ENCODE measurements at regions not wholly inside any gene's neighbourhood (a gene's known extent, or its start where the extent isn't known, plus 50 kb on each side); places are given as distances from the start of the nearest gene placed in this dataset.

DNA sequence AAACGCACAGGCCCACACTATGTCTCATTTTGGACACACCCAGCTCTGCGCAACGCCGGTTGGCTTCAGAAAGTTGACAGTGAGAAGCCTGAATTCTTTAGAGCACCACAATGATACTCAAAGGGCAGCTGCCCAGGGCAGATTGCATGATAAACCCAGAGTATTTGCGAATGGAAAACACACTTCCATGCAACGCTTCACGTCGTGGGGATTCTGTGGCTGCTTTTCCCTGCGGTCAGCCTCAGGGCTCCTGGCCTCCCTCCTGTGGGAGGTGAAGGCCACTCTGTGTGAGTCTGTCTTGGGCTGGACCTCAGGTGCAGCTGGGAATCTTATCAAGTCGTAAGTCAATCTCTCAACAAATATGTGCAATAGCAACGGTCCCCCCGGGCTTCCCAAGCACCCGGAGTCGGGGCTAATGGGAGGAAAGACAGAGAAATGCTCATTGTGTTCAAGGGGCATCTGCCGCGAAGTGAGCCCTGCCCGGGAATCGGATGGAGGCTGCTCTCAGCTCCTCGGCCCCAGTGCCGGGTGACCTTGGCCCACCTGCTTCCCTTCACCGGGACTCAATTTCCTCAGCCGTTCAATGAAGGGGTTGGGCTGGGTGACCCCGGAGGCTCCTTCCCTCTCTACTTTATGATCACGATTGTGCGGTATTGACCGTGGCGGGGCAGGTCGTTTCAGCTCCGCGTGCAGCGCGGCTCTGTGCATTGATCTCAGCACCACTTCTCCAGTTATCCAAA, 623.6 kb downstream of the BRD1 start:
- no peak overlapping the region for H3K4me3 ChIP-seq
- H3K36me3 ChIP-seq = no peaks in the 10 kb centered on the region
- intact Hi-C loops (cut with DNase I) = no loop called here
- no peak for ATAC-seq
- no peak overlapping the region for H3K27ac ChIP-seq
- no peaks in the 10 kb centered on the region for H3K9me3 ChIP-seq
- no peaks in the 10 kb centered on the region for H3K4me1 ChIP-seq
- DNase-seq = peak in 2 of 5 donors; percentile 3 to 13
- H3K27me3 ChIP-seq = peaks cover 0 to 21% (median 0%) of the 10 kb centered on the region in 9 donors
- 77 to 84% (median 83%) methylated on average over 31 to 32 of the region's 32 CpGs for WGBS, 4 donors
- no peak for TF ChIP-seq POLR2A (IDR thresholded peaks at IDR 0.05)
- TF ChIP-seq, protein P1, sequence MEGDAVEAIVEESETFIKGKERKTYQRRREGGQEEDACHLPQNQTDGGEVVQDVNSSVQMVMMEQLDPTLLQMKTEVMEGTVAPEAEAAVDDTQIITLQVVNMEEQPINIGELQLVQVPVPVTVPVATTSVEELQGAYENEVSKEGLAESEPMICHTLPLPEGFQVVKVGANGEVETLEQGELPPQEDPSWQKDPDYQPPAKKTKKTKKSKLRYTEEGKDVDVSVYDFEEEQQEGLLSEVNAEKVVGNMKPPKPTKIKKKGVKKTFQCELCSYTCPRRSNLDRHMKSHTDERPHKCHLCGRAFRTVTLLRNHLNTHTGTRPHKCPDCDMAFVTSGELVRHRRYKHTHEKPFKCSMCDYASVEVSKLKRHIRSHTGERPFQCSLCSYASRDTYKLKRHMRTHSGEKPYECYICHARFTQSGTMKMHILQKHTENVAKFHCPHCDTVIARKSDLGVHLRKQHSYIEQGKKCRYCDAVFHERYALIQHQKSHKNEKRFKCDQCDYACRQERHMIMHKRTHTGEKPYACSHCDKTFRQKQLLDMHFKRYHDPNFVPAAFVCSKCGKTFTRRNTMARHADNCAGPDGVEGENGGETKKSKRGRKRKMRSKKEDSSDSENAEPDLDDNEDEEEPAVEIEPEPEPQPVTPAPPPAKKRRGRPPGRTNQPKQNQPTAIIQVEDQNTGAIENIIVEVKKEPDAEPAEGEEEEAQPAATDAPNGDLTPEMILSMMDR (IDR thresholded peaks at IDR 0.05) = no peak

GRCh38 chr22:49203091-49203858, 624.4 kb downstream of the BRD1 start:
- 64 to 70% (median 66%) methylated on average over 37 to 38 of the region's 38 CpGs for WGBS, 4 donors
- intact Hi-C loops (cut with DNase I) = no loop called here

DNA sequence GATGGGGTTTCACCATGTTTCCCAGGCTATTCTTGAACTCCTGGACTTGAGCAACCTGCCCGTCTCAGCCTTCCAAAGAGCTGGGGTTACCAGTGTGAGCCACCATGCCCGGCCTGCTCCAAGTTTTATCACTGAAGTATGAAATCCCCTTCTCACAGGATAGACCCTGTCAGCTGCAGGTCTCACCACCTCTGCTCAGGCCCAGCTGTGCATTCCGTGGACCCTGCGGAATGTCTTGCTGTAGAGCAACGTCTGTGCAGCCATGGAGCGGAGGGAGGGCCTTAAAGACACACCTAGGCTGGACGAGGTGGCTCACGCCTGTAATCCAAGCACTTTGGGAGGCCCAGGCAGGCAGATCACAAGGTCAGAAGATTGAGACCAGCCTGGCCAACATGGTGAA, 625.4 kb downstream of the BRD1 start:
- Histone ChIP-seq H3K4me3 (no peak overlapping the region), H3K27ac (no peak overlapping the region), H3K27me3 (peaks cover 0 to 22% (median 0%) of the 10 kb centered on the region in 9 donors), H3K36me3 (no peaks in the 10 kb centered on the region), H3K9me3 (no peaks in the 10 kb centered on the region), H3K4me1 (peaks cover 0 to 5% (median 0%) of the 10 kb centered on the region in 12 donors)
- no peak for TF ChIP-seq POLR2A (IDR thresholded peaks at IDR 0.05)
- TF ChIP-seq, protein P1 (IDR thresholded peaks at IDR 0.05) = no peak
- no peak for ATAC-seq
- DNase-seq = peak in 2 of 5 donors; percentile 2 to 5
- 75 to 85% (median 78%) methylated on average over 7 to 8 of the region's 8 CpGs for WGBS, 4 donors
- intact Hi-C loops (cut with DNase I) = no loop called here

More at GRCh38 chr22:49203091-49203858, 624.4 kb downstream of the BRD1 start:
- DNase-seq (peak in 2 of 5 donors; percentile 10 to 57), ATAC-seq (no peak)
- TF ChIP-seq, protein P1 (IDR thresholded peaks at IDR 0.05) = no peak
- TF ChIP-seq POLR2A (IDR thresholded peaks at IDR 0.05) = no peak
- no peaks in the 10 kb centered on the region for H3K4me1 ChIP-seq
- no peaks in the 10 kb centered on the region for H3K36me3 ChIP-seq
- H3K27me3 ChIP-seq = peaks cover 0 to 27% (median 0%) of the 10 kb centered on the region in 9 donors
- no peak overlapping the region for H3K27ac ChIP-seq
- no peak overlapping the region for H3K4me3 ChIP-seq
- H3K9me3 ChIP-seq = no peaks in the 10 kb centered on the region

Measured in heart left ventricle (tissue), 16 donors.